ENCODE measurements at regions not wholly inside any gene's neighbourhood (a gene's known extent, or its start where the extent isn't known, plus 50 kb on each side); places are given as distances from the start of the nearest gene placed in this dataset.

DNA sequence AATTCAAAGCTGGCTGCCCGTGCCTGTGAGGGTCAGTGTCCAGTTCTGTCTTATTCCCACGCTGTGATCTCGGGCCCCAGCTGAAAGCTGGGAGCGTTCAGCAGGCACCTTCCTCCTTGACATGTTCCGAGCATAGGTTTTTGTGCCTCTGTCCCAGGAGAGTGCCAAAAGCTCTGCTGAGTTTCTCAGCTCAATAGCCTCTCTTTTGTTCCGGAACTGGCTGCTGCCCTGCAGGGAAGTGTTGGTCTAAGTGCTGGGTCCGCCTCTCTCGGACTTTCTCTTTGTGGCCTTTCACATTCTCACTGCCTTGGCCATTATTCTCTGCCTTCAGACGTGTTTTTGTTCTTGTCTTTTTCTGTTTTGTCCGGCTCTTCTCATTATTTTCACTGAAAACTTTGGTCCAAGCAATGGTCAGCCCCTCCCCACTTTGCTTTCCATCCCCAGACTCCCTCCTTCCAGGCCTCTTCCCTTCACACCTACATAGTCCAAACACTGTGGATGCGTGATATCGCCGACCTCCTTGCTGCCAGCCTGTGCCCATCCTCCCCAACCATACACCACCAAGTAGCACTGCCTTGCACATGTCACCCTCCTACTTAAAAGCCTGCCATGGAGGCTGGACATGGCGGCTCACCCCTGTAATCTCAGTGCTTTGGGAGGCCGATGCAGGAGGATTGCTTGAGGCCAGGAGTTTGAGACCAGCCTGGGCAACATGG is 233.8 kb downstream of the RHOU start:
- TF ChIP-seq EZH2 (IDR thresholded peaks at IDR 0.05; ENCODE audit: borderline replicate concordance) = no peak
- TF ChIP-seq EZH2phosphoT487 (IDR thresholded peaks at IDR 0.05; ENCODE audit: low read depth, severe bottlenecking, unreplicated experiment) = no peak
- TF ChIP-seq CTCF (IDR thresholded peaks at IDR 0.05; ENCODE audit: poor library complexity) = no peak
- Histone ChIP-seq H3K79me2 (no peaks in the 10 kb centered on the region), H3K4me2 (no peak overlapping the region), H3K9me2 (replicated peaks; ENCODE audit: insufficient read depth) (no peaks in the 10 kb centered on the region), H3K27ac (no peak overlapping the region), H3K4me1 (ENCODE audit: insufficient read depth) (peaks cover 15% of the 10 kb centered on the region), H3K4me3 (no peak overlapping the region), H4K20me1 (ENCODE audit: insufficient read depth, poor library complexity, severe bottlenecking) (no peaks in the 10 kb centered on the region), H3K36me3 (replicated peaks; ENCODE audit: insufficient read depth, low read depth) (no peaks in the 10 kb centered on the region), H3K9me3 (ENCODE audit: low read depth) (no peaks in the 10 kb centered on the region), H3K27me3 (no peaks in the 10 kb centered on the region), H2AFZ (no peak overlapping the region)
- DNase-seq (ENCODE audit: low spot score) = no peak
- 86% methylated on average over 15 of the region's 15 CpGs for WGBS (ENCODE audit: low lambda C conversion rate, missing lambda C conversion rate)

GRCh38 chr1:228969953-228970800 is 234.9 kb downstream of the RHOU start:
- Histone ChIP-seq H3K27me3 (no peaks in the 10 kb centered on the region), H2AFZ (no peak overlapping the region), H3K9me3 (ENCODE audit: low read depth) (no peaks in the 10 kb centered on the region), H3K4me1 (ENCODE audit: insufficient read depth) (peaks cover 8% of the 10 kb centered on the region), H3K27ac (no peak overlapping the region), H3K36me3 (replicated peaks; ENCODE audit: insufficient read depth, low read depth) (no peaks in the 10 kb centered on the region), H3K79me2 (no peaks in the 10 kb centered on the region), H3K9me2 (replicated peaks; ENCODE audit: insufficient read depth) (no peaks in the 10 kb centered on the region), H3K4me2 (no peak overlapping the region), H3K4me3 (no peak overlapping the region), H4K20me1 (ENCODE audit: insufficient read depth, poor library complexity, severe bottlenecking) (no peaks in the 10 kb centered on the region)
- 92% methylated on average over 11 of the region's 11 CpGs for WGBS (ENCODE audit: low lambda C conversion rate, missing lambda C conversion rate)
- TF ChIP-seq EZH2phosphoT487 (IDR thresholded peaks at IDR 0.05; ENCODE audit: low read depth, severe bottlenecking, unreplicated experiment) = no peak
- no peak for TF ChIP-seq CTCF (IDR thresholded peaks at IDR 0.05; ENCODE audit: poor library complexity)
- no peak for TF ChIP-seq EZH2 (IDR thresholded peaks at IDR 0.05; ENCODE audit: borderline replicate concordance)
- no peak for DNase-seq (ENCODE audit: low spot score)

DNA sequence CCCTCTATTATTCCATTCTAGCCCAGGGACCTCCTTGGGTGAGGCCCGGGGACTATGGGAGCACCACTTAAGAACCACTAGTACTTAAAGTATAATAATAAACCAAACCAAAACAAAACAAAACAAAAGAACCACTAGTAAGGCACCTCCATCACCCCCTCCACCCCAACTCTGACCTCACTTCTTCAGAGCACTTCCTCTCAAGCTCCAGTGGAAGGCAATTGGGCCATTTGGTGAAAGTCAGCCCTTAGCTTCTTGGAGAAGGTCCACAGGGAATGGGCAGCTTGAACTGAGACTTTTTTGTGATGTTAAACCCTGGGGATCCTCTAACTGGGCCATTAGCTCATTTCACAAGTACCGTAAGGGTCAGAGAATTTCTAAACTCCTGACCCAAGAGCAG is 237.3 kb downstream of the RHOU start:
- no peaks in the 10 kb centered on the region for H3K9me3 ChIP-seq (ENCODE audit: low read depth)
- DNase-seq (ENCODE audit: low spot score) = no peak
- 88% methylated on average over 2 of the region's 2 CpGs for WGBS (ENCODE audit: low lambda C conversion rate, missing lambda C conversion rate)
- H4K20me1 ChIP-seq (ENCODE audit: insufficient read depth, poor library complexity, severe bottlenecking) = no peaks in the 10 kb centered on the region
- H3K79me2 ChIP-seq = no peaks in the 10 kb centered on the region
- H3K4me1 ChIP-seq (ENCODE audit: insufficient read depth) = no peaks in the 10 kb centered on the region
- no peak for TF ChIP-seq EZH2 (IDR thresholded peaks at IDR 0.05; ENCODE audit: borderline replicate concordance)
- no peaks in the 10 kb centered on the region for H3K9me2 ChIP-seq (replicated peaks; ENCODE audit: insufficient read depth)
- no peak overlapping the region for H3K4me2 ChIP-seq
- H3K27ac ChIP-seq = no peak overlapping the region
- H3K4me3 ChIP-seq = no peak overlapping the region
- no peak overlapping the region for H2AFZ ChIP-seq
- H3K36me3 ChIP-seq (replicated peaks; ENCODE audit: insufficient read depth, low read depth) = no peaks in the 10 kb centered on the region
- H3K27me3 ChIP-seq = no peaks in the 10 kb centered on the region

- no peaks in the 10 kb centered on the region for H4K20me1 ChIP-seq (ENCODE audit: insufficient read depth, poor library complexity, severe bottlenecking)
- 82% methylated on average over 7 of the region's 7 CpGs for WGBS (ENCODE audit: low lambda C conversion rate, missing lambda C conversion rate)
- no peak overlapping the region for H2AFZ ChIP-seq
- no peak overlapping the region for H3K27ac ChIP-seq
- no peaks in the 10 kb centered on the region for H3K79me2 ChIP-seq
- no peaks in the 10 kb centered on the region for H3K9me2 ChIP-seq (replicated peaks; ENCODE audit: insufficient read depth)
- H3K9me3 ChIP-seq (ENCODE audit: low read depth) = no peaks in the 10 kb centered on the region
- H3K4me3 ChIP-seq = no peak overlapping the region
- no peak overlapping the region for H3K4me2 ChIP-seq
- H3K27me3 ChIP-seq = no peaks in the 10 kb centered on the region
- no peaks in the 10 kb centered on the region for H3K36me3 ChIP-seq (replicated peaks; ENCODE audit: insufficient read depth, low read depth)
- H3K4me1 ChIP-seq (ENCODE audit: insufficient read depth) = peaks cover 7% of the 10 kb centered on the region
- TF ChIP-seq EZH2 (IDR thresholded peaks at IDR 0.05; ENCODE audit: borderline replicate concordance) (no peak), CTCF (IDR thresholded peaks at IDR 0.05; ENCODE audit: poor library complexity) (no peak), EZH2phosphoT487 (IDR thresholded peaks at IDR 0.05; ENCODE audit: low read depth, severe bottlenecking, unreplicated experiment) (no peak)
- no peak for DNase-seq (ENCODE audit: low spot score)
These were observed 239.0 kb downstream of the RHOU start for GRCh38 chr1:228974273-228974672.

All from hepatocyte (in vitro differentiated cells).